ENCODE measurements at regions not wholly inside any gene's neighbourhood (a gene's known extent, or its start where the extent isn't known, plus 50 kb on each side); places are given as distances from the start of the nearest gene placed in this dataset.

DNA sequence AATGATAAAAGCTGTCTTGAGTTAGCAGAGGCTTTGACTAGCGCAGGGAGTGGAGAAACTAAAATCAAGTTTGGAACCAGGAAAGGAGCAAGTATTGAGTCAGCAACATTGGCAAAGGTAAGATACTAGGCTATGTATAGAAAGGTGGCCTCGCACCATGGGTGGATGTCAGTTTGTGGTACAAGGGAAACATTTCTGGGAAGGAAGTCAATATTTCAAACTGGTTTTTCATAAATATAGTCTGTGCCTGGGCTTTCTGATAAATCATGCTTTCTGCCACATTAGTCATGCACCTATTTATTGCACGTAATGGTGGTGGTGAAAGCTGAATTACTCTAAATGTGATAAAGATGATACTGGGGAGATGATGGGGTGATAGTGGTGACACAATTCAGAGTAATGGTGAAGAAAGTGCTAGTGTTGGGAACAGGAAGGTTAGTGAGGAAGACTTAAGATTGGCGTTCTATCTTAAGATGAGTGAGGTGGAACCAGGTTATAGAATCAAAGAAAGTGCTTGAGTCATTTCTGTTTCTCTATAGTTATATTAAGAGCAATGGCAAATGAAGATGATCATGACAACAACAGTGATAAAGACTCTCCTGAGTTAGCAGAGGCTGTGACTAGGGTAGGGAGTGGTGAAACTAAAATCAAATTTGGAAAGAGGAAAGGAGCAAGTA is 729.0 kb downstream of the FAM181B start:
- H3K27ac ChIP-seq (ENCODE audit: low read depth in 2 of 2, low read length in 2 of 2), result no peak overlapping the region
- no peak overlapping the region for H3K4me3 ChIP-seq (ENCODE audit: low read length in 2 of 2)
- no peak overlapping the region for H3K9ac ChIP-seq (ENCODE audit: low read depth in 1 of 2, low read length in 2 of 2)
- no peaks in the 10 kb centered on the region for H3K36me3 ChIP-seq (ENCODE audit: control insufficient read depth in 2 of 2, insufficient read depth in 2 of 2, low read length in 2 of 2)
- no peaks in the 10 kb centered on the region for H3K4me1 ChIP-seq (ENCODE audit: control insufficient read depth in 2 of 2, insufficient read depth in 2 of 2, low read length in 2 of 2)
- no peaks in the 10 kb centered on the region for H3K27me3 ChIP-seq (ENCODE audit: control insufficient read depth in 2 of 2, insufficient read depth in 2 of 2, low read length in 2 of 2)
- H3K9me3 ChIP-seq (ENCODE audit: control insufficient read depth in 2 of 2, low read length in 2 of 2), result no peaks in the 10 kb centered on the region

DNA sequence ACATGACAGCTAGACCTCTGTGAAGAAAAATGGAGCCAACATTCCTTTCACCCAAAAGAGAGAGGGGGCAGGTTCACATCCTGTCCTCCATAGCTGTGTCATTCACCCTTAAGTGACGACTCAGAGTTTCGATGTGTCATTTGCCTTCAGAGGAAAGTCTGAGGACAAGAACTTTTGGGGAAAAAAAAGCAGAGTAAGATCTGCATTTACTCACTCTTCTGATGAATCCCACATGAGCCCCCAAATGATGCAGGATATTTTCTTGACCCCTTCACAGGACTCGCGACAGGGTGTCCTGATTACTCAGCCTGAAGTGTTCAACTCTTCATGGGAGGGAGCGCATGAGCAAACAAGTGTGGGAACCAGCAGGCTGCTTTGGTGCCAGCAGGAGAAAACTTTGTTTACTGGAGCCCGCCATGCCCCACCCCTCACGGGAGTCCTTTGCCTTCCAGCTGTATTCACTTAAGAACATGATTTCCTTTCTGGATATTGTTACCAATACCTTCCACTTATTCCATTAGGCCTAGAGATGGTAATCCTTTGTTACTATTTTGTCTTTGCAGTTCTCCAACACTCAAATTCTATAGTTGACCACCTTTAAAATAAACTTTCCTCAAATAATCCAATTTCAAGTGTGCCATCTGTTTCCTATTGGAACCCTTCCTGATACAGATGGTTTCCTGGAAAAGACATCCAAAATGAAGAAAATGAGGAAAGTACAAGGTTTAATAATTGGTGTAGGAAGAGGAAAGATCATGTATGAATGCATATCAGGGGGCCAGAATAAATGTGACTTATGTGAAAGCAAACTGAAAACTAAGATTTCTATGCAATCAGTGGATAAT is 729.8 kb downstream of the FAM181B start:
- H3K27me3 ChIP-seq (ENCODE audit: control insufficient read depth in 2 of 2, insufficient read depth in 2 of 2, low read length in 2 of 2), result no peaks in the 10 kb centered on the region
- H3K9ac ChIP-seq (ENCODE audit: low read depth in 1 of 2, low read length in 2 of 2), result no peak overlapping the region
- no peaks in the 10 kb centered on the region for H3K36me3 ChIP-seq (ENCODE audit: control insufficient read depth in 2 of 2, insufficient read depth in 2 of 2, low read length in 2 of 2)
- H3K9me3 ChIP-seq (ENCODE audit: control insufficient read depth in 2 of 2, low read length in 2 of 2), result no peaks in the 10 kb centered on the region
- H3K27ac ChIP-seq (ENCODE audit: low read depth in 2 of 2, low read length in 2 of 2), result no peak overlapping the region
- no peaks in the 10 kb centered on the region for H3K4me1 ChIP-seq (ENCODE audit: control insufficient read depth in 2 of 2, insufficient read depth in 2 of 2, low read length in 2 of 2)
- H3K4me3 ChIP-seq (ENCODE audit: low read length in 2 of 2), result no peak overlapping the region

DNA sequence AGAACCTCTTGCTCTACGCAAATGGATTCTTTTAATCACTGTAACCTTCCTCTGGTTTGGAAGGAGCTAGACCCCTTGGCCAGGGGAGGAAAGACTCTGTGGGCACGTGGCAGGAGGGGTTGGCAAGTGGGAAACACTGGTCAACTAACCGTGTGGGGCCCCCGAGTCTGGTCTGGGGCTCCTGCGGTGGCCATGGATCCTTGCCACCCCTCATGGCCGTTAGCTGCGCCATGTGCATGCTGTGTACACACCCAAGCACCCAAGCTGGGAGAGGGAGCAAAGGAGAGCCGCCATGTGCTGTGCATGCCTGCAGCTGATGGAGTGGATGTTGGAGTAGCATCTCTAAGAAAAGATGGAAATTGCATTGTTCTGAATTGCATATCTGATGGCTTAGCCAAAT is 730.6 kb downstream of the FAM181B start:
- H3K36me3 ChIP-seq (ENCODE audit: control insufficient read depth in 2 of 2, insufficient read depth in 2 of 2, low read length in 2 of 2), result no peaks in the 10 kb centered on the region
- no peak overlapping the region for H3K9ac ChIP-seq (ENCODE audit: low read depth in 1 of 2, low read length in 2 of 2)
- H3K27me3 ChIP-seq (ENCODE audit: control insufficient read depth in 2 of 2, insufficient read depth in 2 of 2, low read length in 2 of 2), result no peaks in the 10 kb centered on the region
- no peak overlapping the region for H3K4me3 ChIP-seq (ENCODE audit: low read length in 2 of 2)
- H3K27ac ChIP-seq (ENCODE audit: low read depth in 2 of 2, low read length in 2 of 2), result no peak overlapping the region
- H3K9me3 ChIP-seq (ENCODE audit: control insufficient read depth in 2 of 2, low read length in 2 of 2), result no peaks in the 10 kb centered on the region
- H3K4me1 ChIP-seq (ENCODE audit: control insufficient read depth in 2 of 2, insufficient read depth in 2 of 2, low read length in 2 of 2), result no peaks in the 10 kb centered on the region

DNA sequence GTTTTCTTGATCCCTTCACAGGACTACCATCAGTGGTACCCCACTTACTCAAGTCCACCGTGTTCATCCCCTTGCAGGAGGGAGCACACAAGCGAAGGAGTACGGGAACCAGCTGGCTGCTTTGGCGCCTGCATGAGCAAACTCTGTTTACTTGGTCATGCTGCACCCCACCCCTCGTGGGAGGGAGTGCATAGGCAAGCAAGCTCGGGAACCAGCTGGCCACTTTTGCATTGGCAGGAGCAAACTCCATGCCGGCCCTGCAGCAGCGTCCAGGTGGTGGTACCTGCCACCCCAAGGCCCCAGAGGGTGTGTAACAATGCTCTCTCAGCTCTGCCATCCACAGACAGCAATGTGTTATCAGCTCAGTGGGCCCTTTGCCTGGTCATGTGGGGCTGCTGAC is 737.8 kb downstream of the FAM181B start:
- Histone ChIP-seq H3K4me3 (ENCODE audit: low read length in 2 of 2) (no peak overlapping the region), H3K4me1 (ENCODE audit: control insufficient read depth in 2 of 2, insufficient read depth in 2 of 2, low read length in 2 of 2) (no peaks in the 10 kb centered on the region), H3K9me3 (ENCODE audit: control insufficient read depth in 2 of 2, low read length in 2 of 2) (no peaks in the 10 kb centered on the region), H3K27me3 (ENCODE audit: control insufficient read depth in 2 of 2, insufficient read depth in 2 of 2, low read length in 2 of 2) (no peaks in the 10 kb centered on the region), H3K27ac (ENCODE audit: low read depth in 2 of 2, low read length in 2 of 2) (no peak overlapping the region), H3K36me3 (ENCODE audit: control insufficient read depth in 2 of 2, insufficient read depth in 2 of 2, low read length in 2 of 2) (no peaks in the 10 kb centered on the region), H3K9ac (ENCODE audit: low read depth in 1 of 2, low read length in 2 of 2) (no peak overlapping the region)

DNA sequence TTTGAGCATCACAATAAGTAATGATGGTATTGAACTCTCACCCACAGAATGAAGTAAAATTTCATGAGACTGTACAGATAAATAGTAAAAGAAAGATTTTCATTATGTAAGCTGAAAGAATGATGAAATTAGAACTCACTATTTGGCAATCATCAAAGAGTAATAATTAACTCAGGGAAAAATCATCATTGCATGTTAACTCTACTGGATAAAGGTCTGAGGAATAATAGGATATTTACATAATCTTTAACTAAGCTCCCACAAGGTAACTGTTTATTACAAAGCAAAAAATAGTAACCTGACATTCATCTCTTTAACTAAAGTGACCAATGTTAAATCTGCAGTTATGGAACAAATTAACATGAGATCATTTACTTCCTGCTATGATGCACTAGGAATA is 739.9 kb downstream of the FAM181B start:
- no peaks in the 10 kb centered on the region for H3K4me1 ChIP-seq (ENCODE audit: control insufficient read depth in 2 of 2, insufficient read depth in 2 of 2, low read length in 2 of 2)
- H3K36me3 ChIP-seq (ENCODE audit: control insufficient read depth in 2 of 2, insufficient read depth in 2 of 2, low read length in 2 of 2), result no peaks in the 10 kb centered on the region
- no peak overlapping the region for H3K9ac ChIP-seq (ENCODE audit: low read depth in 1 of 2, low read length in 2 of 2)
- no peak overlapping the region for H3K27ac ChIP-seq (ENCODE audit: low read depth in 2 of 2, low read length in 2 of 2)
- no peak overlapping the region for H3K4me3 ChIP-seq (ENCODE audit: low read length in 2 of 2)
- H3K9me3 ChIP-seq (ENCODE audit: control insufficient read depth in 2 of 2, low read length in 2 of 2), result no peaks in the 10 kb centered on the region
- no peaks in the 10 kb centered on the region for H3K27me3 ChIP-seq (ENCODE audit: control insufficient read depth in 2 of 2, insufficient read depth in 2 of 2, low read length in 2 of 2)

DNA sequence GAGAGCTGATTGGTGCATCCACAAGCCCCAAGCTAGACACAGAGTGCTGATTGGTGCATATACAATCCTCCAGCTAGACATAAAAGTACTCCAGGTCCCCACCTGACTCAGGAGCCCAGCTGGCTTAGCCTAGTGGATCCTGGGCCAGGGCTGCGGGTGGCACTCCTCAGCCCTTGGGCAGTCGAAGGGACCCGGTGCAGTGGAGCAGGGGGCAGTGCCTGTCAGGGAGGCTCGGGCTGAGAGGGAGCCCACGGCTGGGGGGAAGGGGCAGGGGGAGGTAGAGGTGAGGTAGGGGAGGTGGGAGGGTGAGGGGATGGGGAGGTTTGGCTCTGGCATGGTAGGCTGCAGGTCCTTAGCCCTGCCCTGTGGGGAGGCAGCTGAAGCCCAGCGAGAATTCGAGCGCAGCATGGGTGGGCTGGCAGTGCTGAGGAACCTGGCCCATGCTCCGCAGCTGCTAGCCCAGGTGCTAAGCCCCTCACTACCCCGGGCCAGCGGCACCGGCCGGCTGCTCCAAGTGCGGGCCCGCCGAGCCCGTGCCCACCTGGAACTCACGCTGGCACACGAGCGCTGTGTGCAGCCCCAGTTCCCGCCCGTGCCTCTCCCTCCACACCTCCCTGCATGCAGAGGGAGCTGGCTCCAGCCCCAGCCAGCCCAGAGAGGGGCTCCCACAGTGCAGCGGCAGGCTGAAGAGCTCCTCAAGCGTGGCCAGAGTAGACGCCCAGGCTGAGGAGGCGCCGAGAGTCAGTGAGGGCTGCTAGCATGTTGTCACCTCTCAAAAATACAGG is 742.8 kb downstream of the FAM181B start:
- Histone ChIP-seq H3K27ac (ENCODE audit: low read depth in 2 of 2, low read length in 2 of 2) (no peak overlapping the region), H3K36me3 (ENCODE audit: control insufficient read depth in 2 of 2, insufficient read depth in 2 of 2, low read length in 2 of 2) (no peaks in the 10 kb centered on the region), H3K9ac (ENCODE audit: low read depth in 1 of 2, low read length in 2 of 2) (no peak overlapping the region), H3K9me3 (ENCODE audit: control insufficient read depth in 2 of 2, low read length in 2 of 2) (no peaks in the 10 kb centered on the region), H3K4me1 (ENCODE audit: control insufficient read depth in 2 of 2, insufficient read depth in 2 of 2, low read length in 2 of 2) (no peaks in the 10 kb centered on the region), H3K27me3 (ENCODE audit: control insufficient read depth in 2 of 2, insufficient read depth in 2 of 2, low read length in 2 of 2) (no peaks in the 10 kb centered on the region), H3K4me3 (ENCODE audit: low read length in 2 of 2) (no peak overlapping the region)

DNA sequence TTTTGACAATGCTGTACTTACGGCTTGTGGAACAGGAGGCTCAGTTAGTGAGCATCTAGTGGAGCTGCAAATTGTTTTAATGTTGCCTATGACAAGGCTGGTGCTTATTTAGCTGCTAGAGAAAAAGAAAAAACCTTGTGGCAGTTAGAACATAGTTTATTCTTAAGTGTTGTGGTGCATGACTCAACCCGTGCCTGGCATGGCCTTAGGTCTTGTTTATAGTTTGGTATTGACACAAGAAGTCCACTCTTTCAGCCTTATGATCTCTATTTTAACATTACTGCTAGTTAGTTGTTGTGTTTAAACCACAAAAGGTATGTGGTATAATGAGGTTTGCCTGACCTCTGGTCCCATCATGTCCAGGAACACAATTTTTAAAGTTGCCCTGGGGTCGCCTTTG is 744.6 kb downstream of the FAM181B start:
- no peak overlapping the region for H3K9ac ChIP-seq (ENCODE audit: low read depth in 1 of 2, low read length in 2 of 2)
- H3K9me3 ChIP-seq (ENCODE audit: control insufficient read depth in 2 of 2, low read length in 2 of 2), result peaks cover 0 to 2% of the 10 kb centered on the region in 2 donors
- H3K27ac ChIP-seq (ENCODE audit: low read depth in 2 of 2, low read length in 2 of 2), result no peak overlapping the region
- no peaks in the 10 kb centered on the region for H3K4me1 ChIP-seq (ENCODE audit: control insufficient read depth in 2 of 2, insufficient read depth in 2 of 2, low read length in 2 of 2)
- no peaks in the 10 kb centered on the region for H3K36me3 ChIP-seq (ENCODE audit: control insufficient read depth in 2 of 2, insufficient read depth in 2 of 2, low read length in 2 of 2)
- no peaks in the 10 kb centered on the region for H3K27me3 ChIP-seq (ENCODE audit: control insufficient read depth in 2 of 2, insufficient read depth in 2 of 2, low read length in 2 of 2)
- H3K4me3 ChIP-seq (ENCODE audit: low read length in 2 of 2), result no peak overlapping the region

DNA sequence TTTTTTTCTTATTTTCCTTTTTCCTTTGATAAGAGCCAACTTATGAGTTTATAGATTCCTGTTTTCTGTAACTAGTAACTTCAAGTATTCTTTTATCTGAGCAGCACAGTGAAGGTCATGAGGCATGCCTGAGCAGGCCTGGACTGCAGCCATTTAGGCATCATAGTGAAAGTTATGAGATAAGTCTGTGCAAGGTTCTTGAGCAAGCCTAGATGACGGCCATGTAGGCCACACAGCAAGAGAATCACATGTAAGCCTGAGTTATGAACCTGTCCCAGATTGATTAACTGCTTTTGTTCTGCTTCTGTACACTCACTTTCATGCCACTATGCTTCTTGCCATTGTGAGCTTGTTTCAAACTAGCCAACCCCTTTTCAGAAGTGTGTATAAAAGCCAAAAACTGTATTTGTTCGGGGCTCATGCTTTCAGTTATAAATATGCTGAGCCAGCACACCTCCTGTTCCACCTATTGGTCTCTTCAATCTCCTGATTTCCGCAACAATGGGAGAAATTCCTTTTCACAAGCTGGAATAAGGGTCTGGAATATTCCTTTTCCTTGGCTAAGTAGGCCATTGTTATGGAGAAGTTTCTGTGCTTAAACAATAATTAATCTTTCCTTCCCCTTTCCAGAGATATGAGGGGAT is 745.7 kb downstream of the FAM181B start:
- Histone ChIP-seq H3K4me1 (ENCODE audit: control insufficient read depth in 2 of 2, insufficient read depth in 2 of 2, low read length in 2 of 2) (no peaks in the 10 kb centered on the region), H3K9ac (ENCODE audit: low read depth in 1 of 2, low read length in 2 of 2) (no peak overlapping the region), H3K27me3 (ENCODE audit: control insufficient read depth in 2 of 2, insufficient read depth in 2 of 2, low read length in 2 of 2) (no peaks in the 10 kb centered on the region), H3K27ac (ENCODE audit: low read depth in 2 of 2, low read length in 2 of 2) (no peak overlapping the region), H3K36me3 (ENCODE audit: control insufficient read depth in 2 of 2, insufficient read depth in 2 of 2, low read length in 2 of 2) (no peaks in the 10 kb centered on the region), H3K4me3 (ENCODE audit: low read length in 2 of 2) (no peak overlapping the region), H3K9me3 (ENCODE audit: control insufficient read depth in 2 of 2, low read length in 2 of 2) (peaks cover 0 to 2% of the 10 kb centered on the region in 2 donors)

DNA sequence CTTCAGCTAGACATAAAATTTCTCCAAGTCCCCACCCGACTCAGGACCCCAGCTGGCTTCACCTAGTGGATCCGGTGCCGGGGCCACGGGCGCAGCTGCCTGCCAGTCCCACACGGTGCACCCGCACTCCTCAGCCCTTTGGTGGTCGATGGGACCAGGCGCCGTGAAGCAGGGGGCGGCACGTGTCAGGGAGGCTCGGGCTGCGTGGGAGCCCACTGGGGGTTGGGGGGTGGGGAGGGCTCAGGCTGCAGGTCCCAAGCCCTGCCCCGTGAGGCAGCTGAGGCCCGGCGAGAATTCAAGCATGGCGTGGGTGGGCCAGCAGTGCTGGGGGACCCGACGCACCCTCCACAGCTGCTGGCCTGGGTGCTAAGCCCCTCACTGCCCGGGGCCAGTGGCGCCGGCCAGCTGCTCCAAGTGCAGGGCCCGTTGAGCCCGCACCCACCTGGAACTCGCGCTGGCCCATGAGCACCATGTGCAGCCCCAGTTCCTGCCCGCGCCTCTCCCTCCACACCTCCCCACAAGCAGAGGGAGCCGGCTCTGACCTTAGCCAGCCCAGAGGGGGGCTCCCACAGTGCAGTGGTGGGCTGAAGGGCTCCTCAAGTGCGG is 747.0 kb downstream of the FAM181B start:
- Histone ChIP-seq H3K27me3 (ENCODE audit: control insufficient read depth in 2 of 2, insufficient read depth in 2 of 2, low read length in 2 of 2) (no peaks in the 10 kb centered on the region), H3K4me3 (ENCODE audit: low read length in 2 of 2) (no peak overlapping the region), H3K9me3 (ENCODE audit: control insufficient read depth in 2 of 2, low read length in 2 of 2) (peaks cover 0 to 2% of the 10 kb centered on the region in 2 donors), H3K27ac (ENCODE audit: low read depth in 2 of 2, low read length in 2 of 2) (no peak overlapping the region), H3K36me3 (ENCODE audit: control insufficient read depth in 2 of 2, insufficient read depth in 2 of 2, low read length in 2 of 2) (no peaks in the 10 kb centered on the region), H3K4me1 (ENCODE audit: control insufficient read depth in 2 of 2, insufficient read depth in 2 of 2, low read length in 2 of 2) (no peaks in the 10 kb centered on the region), H3K9ac (ENCODE audit: low read depth in 1 of 2, low read length in 2 of 2) (no peak overlapping the region)

Data from mucosa of rectum (tissue), 2 donors.